Erythroblast (primary cell): ENCODE measurements at regions not wholly inside any gene's neighbourhood (a gene's known extent, or its start where the extent isn't known, plus 50 kb on each side); places are given as distances from the start of the nearest gene placed in this dataset.

Source experiments
- DNase-seq, 2 experiments: peaks; one replicate each; lab custom pipeline; 2025; lab: John Stamatoyannopoulos, UW
- GATA1 ChIP-seq: IDR thresholded peaks from 2 replicates; pipeline ENCODE4 v1.6.1; 2011; ENCODE audit warnings: low read depth, mild to moderate bottlenecking, control low read depth, low read length, moderate library complexity
- POLR2A ChIP-seq: IDR thresholded peaks from 2 replicates; pipeline ENCODE4 v1.6.1; 2011; ENCODE audit warnings: mild to moderate bottlenecking, low read length

- TF ChIP-seq POLR2A (no peak), GATA1 (no peak)
- DNase-seq, result no peak
These were observed 858.4 kb downstream of the GRID1 start for GRCh38 chr10:85508159-85508558.

- DNase-seq, result no peak
These were observed 855.9 kb downstream of the GRID1 start for GRCh38 chr10:85510682-85511081.

GRCh38 chr10:85513436-85513835 is 853.2 kb downstream of the GRID1 start:
- DNase-seq, result no peak
- TF ChIP-seq POLR2A (no peak), GATA1 (no peak)

More at GRCh38 chr10:85510682-85511081, 855.9 kb downstream of the GRID1 start:
- TF ChIP-seq GATA1 (no peak), POLR2A (no peak)

GRCh38 chr10:85515316-85515715 is 851.3 kb downstream of the GRID1 start:
- no peak for DNase-seq
- TF ChIP-seq POLR2A (no peak), GATA1 (no peak)

GRCh38 chr10:85524001-85524666 is 842.5 kb downstream of the GRID1 start:
- TF ChIP-seq POLR2A, result no peak
- no peak for TF ChIP-seq GATA1
- DNase-seq, result no peak

GRCh38 chr10:85527616-85528317 is 838.8 kb downstream of the GRID1 start:
- no peak for DNase-seq
- TF ChIP-seq GATA1 (no peak), POLR2A (no peak)

- DNase-seq, result no peak
- no peak for TF ChIP-seq POLR2A
- TF ChIP-seq GATA1, result no peak
These were observed 838.3 kb downstream of the GRID1 start for GRCh38 chr10:85528318-85528652.

- no peak for DNase-seq
- no peak for TF ChIP-seq GATA1
- TF ChIP-seq POLR2A, result no peak
These were observed 834.9 kb downstream of the GRID1 start for GRCh38 chr10:85531706-85532105.

GRCh38 chr10:85532773-85533172 is 833.8 kb downstream of the GRID1 start:
- TF ChIP-seq GATA1 (no peak), POLR2A (no peak)
- DNase-seq, result no peak

GRCh38 chr10:85535926-85536325 is 830.7 kb downstream of the GRID1 start:
- no peak for TF ChIP-seq GATA1
- TF ChIP-seq POLR2A, result no peak
- no peak for DNase-seq

- no peak for DNase-seq
- TF ChIP-seq GATA1, result no peak
- TF ChIP-seq POLR2A, result no peak
These were observed 829.0 kb downstream of the GRID1 start for GRCh38 chr10:85537561-85537960.

GRCh38 chr10:85538601-85539000 is 828.0 kb downstream of the GRID1 start:
- no peak for TF ChIP-seq POLR2A
- no peak for TF ChIP-seq GATA1
- no peak for DNase-seq

GRCh38 chr10:85542152-85542551 is 824.4 kb downstream of the GRID1 start:
- no peak for TF ChIP-seq GATA1
- TF ChIP-seq POLR2A, result no peak
- no peak for DNase-seq

GRCh38 chr10:85542936-85543730 is 823.5 kb downstream of the GRID1 start:
- no peak for TF ChIP-seq GATA1
- TF ChIP-seq POLR2A, result no peak
- DNase-seq, result no peak
